Coronary artery (tissue), 2 donors: ENCODE measurements at regions not wholly inside any gene's neighbourhood (a gene's known extent, or its start where the extent isn't known, plus 50 kb on each side); places are given as distances from the start of the nearest gene placed in this dataset.

Experiments used
- DNase-seq: peaks from one replicate; pipeline ENCODE4 v3.0.0-alpha.2; 2017; ENCODE audit warnings: low spot score
- H3K27ac ChIP-seq, 2 donors: fragments of 200-600 bp; sonication (generic); one replicate each; pipeline ENCODE4 v1.5.1; 2016 to 2019
- H3K4me3 ChIP-seq: fragments of 200-600 bp; sonication (generic); 2 replicates; pipeline ENCODE4 v1.5.1; 2016; ENCODE audit warnings: mild to moderate bottlenecking, moderate library complexity
- CTCF ChIP-seq: fragments of 200-600 bp; sonication (generic); IDR thresholded peaks from one replicate; pipeline ENCODE4 v1.5.1; 2019; ENCODE audit warnings: antibody characterized with exemption

DNA sequence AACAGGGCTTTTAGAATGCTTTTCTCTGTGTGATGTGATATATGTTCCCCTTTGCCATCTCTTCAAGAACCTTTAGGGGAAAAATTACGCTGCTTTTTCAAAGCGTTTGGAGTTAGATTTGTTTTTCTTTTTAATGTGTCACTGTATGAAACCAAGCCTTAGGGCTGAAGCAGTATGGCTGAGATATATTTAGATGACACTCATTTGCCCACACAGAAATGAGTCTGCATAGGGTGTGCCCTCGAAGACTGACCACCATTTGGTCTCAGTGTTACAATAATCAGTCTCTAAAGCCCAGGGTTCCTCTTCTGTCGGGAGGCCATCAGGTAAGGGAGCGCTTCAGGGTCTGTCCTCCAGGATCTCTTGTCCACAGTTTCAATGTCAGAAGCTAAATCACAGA lies 213.0 kb upstream of the NCAM1 start:
- no peak for DNase-seq
- TF ChIP-seq CTCF, result no peak
- H3K4me3 ChIP-seq, result no peak overlapping the region
- no peak overlapping the region for H3K27ac ChIP-seq

- no peak for DNase-seq
- H3K27ac ChIP-seq, result no peak overlapping the region
Measured at GRCh38 chr11:112748713-112749543, 212.3 kb upstream of the NCAM1 start.

DNA sequence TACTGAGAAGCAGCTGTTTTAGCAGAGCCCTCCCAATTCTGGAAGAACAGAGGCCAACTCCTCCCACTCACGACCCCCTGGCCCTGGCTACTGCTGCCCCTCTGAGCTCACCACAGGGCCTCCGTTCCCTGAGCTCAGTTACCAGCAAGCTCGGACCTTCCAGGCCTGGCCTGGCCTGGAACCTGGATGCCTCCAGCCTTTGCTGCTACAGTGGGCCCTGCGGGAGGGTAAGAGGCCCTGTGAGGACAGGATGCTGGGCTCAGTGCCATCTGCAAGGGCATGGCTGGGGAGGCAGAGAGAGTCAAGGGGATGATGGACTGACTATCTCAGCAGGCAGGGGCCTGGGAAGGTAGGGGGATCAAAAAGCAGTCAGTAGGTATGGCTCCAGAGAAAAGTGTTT lies 209.9 kb upstream of the NCAM1 start:
- no peak overlapping the region for H3K27ac ChIP-seq
- DNase-seq, result no peak
- no peak for TF ChIP-seq CTCF
- H3K4me3 ChIP-seq, result no peak overlapping the region

More at GRCh38 chr11:112748713-112749543, 212.3 kb upstream of the NCAM1 start:
- no peak for TF ChIP-seq CTCF
- no peak overlapping the region for H3K4me3 ChIP-seq

- DNase-seq, result no peak
- TF ChIP-seq CTCF, result no peak
- no peak overlapping the region for H3K27ac ChIP-seq
- no peak overlapping the region for H3K4me3 ChIP-seq
Measured at GRCh38 chr11:112751772-112752171, 209.4 kb upstream of the NCAM1 start.

DNA sequence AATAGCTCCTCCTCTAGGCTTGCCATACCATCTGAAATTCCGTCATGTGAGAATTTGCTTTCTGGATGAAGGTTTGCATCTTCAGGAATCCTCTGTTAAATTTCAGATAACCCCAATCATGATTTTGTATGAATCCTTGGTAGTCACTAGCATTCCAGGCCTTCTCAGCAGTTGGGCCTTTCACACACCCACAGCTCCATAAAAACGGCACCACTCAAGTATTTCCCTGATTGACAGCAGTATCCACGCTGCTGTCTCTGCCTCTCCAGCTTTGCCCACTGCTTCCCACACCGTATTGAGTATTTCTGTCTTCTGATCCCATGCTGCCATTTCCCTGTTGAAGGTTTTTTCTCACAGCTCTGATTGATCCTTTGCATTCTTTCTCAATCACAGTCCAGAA lies 208.7 kb upstream of the NCAM1 start:
- no peak overlapping the region for H3K27ac ChIP-seq
- no peak overlapping the region for H3K4me3 ChIP-seq
- TF ChIP-seq CTCF, result no peak
- DNase-seq, result no peak

- H3K27ac ChIP-seq, result no peak overlapping the region
- no peak overlapping the region for H3K4me3 ChIP-seq
- no peak for DNase-seq
- TF ChIP-seq CTCF, result no peak
Measured at GRCh38 chr11:112753706-112754105, 207.5 kb upstream of the NCAM1 start.

GRCh38 chr11:112759418-112759817 lies 201.8 kb upstream of the NCAM1 start:
- TF ChIP-seq CTCF, result no peak
- Histone ChIP-seq H3K4me3 (no peak overlapping the region), H3K27ac (no peak overlapping the region)
- no peak for DNase-seq
